IMR-90 (cell line): ENCODE measurements at regions not wholly inside any gene's neighbourhood (a gene's known extent, or its start where the extent isn't known, plus 50 kb on each side); places are given as distances from the start of the nearest gene placed in this dataset.
"Not testable (repeated sequence)": the region's sequence is repeated elsewhere in the genome, so short reads cannot be mapped to it uniquely, and the experiment has no call there.

Source experiments
- ATAC-seq: fragments of 200-7000 bp; cut with Tn5 transposase; 2 replicates; pipeline ENCODE4 v1.9.1; 2020; ENCODE audit warnings: low read depth, mild to moderate bottlenecking, moderate library complexity
- BruUV-seq: library from RNA; stranded (reverse); fragments of 400-500 nt; replicated peaks from 2 replicates; lab custom pipeline; 2021; lab: Mats Ljungman, UMichigan
- CTCF ChIA-PET: fragments of 300-600 bp; formaldehyde crosslinking; extraction: SDS; loops from one replicate; lab custom pipeline; 2021; ENCODE audit warnings: antibody characterized with exemption; lab: Yijun Ruan, JAX
- POLR2A ChIA-PET: fragments of 300-600 bp; sonication (Branson Sonifier 250); formaldehyde crosslinking; loops from one replicate; lab custom pipeline; 2022; ENCODE audit warnings: antibody characterized with exemption; ENCODE audit not compliant: unreplicated experiment; lab: Charles Lee
- DNase-seq: peaks from one replicate; pipeline ENCODE4 v3.0.0; 2013
- H2AFZ ChIP-seq: replicated peaks from 2 replicates; pipeline ENCODE3; 2013; ENCODE audit warnings: low read length, mild to moderate bottlenecking; ENCODE audit not compliant: poor library complexity
- H2AK5ac ChIP-seq: 2 replicates; pipeline ENCODE4 v1.6.1; 2013; ENCODE audit warnings: low read depth, low read length, inconsistent platforms
- H2AK9ac ChIP-seq: replicated peaks from 2 replicates; pipeline ENCODE3; 2013; ENCODE audit warnings: mild to moderate bottlenecking, low read depth, low read length, moderate library complexity; ENCODE audit not compliant: poor library complexity
- H2BK120ac ChIP-seq: 2 replicates; pipeline ENCODE4 v1.6.1; 2013; ENCODE audit warnings: low read depth, low read length, inconsistent platforms
- H2BK15ac ChIP-seq: 3 replicates; pipeline ENCODE4 v1.6.1; 2013; ENCODE audit warnings: low read depth, low read length, inconsistent platforms
- H2BK20ac ChIP-seq: 2 replicates; pipeline ENCODE4 v1.6.1; 2013; ENCODE audit warnings: low read depth, mild to moderate bottlenecking, inconsistent platforms, low read length, moderate library complexity
- H2BK5ac ChIP-seq: 2 replicates; pipeline ENCODE4 v1.6.1; 2013; ENCODE audit warnings: mild to moderate bottlenecking, low read depth, low read length, inconsistent platforms; ENCODE audit not compliant: poor library complexity, severe bottlenecking
- H3K14ac ChIP-seq: replicated peaks from 2 replicates; pipeline ENCODE4 v1.6.1; 2013; ENCODE audit warnings: low read depth, low read length, inconsistent platforms
- H3K18ac ChIP-seq: 2 replicates; pipeline ENCODE4 v1.6.1; 2013; ENCODE audit warnings: low read depth, low read length, control low read depth
- H3K23ac ChIP-seq: 2 replicates; pipeline ENCODE4 v1.6.1; 2013; ENCODE audit warnings: low read depth, low read length, inconsistent platforms
- H3K27ac ChIP-seq: 2 replicates; pipeline ENCODE4 v1.5.1; 2013; ENCODE audit warnings: mild to moderate bottlenecking, control low read depth, low read length; ENCODE audit not compliant: insufficient read depth
- H3K27me3 ChIP-seq: 2 replicates; pipeline ENCODE4 v1.6.1; 2013; ENCODE audit warnings: low read length; ENCODE audit not compliant: control insufficient read depth, insufficient read depth
- H3K36me3 ChIP-seq: 2 replicates; pipeline ENCODE4 v1.6.1; 2013; ENCODE audit warnings: low read length, mixed read lengths; ENCODE audit not compliant: control insufficient read depth, insufficient read depth
- H3K4ac ChIP-seq: 2 replicates; pipeline ENCODE4 v1.6.1; 2013; ENCODE audit warnings: low read depth, low read length, inconsistent platforms
- H3K4me1 ChIP-seq: 2 replicates; pipeline ENCODE4 v1.6.1; 2013; ENCODE audit warnings: low read length, mixed read lengths; ENCODE audit not compliant: control insufficient read depth, insufficient read depth
- H3K4me2 ChIP-seq: 2 replicates; pipeline ENCODE4 v1.6.1; 2013; ENCODE audit warnings: low read depth, mild to moderate bottlenecking, control low read depth, low read length, moderate library complexity
- H3K4me3 ChIP-seq: 2 replicates; pipeline ENCODE4 v1.5.1; 2013; ENCODE audit warnings: low read depth, mild to moderate bottlenecking, control low read depth, low read length, moderate library complexity; ENCODE audit not compliant: insufficient read depth
- H3K56ac ChIP-seq: 2 replicates; pipeline ENCODE4 v1.6.1; 2013; ENCODE audit warnings: low read length, inconsistent platforms; ENCODE audit not compliant: insufficient read depth; ENCODE audit errors: extremely low read depth
- H3K79me1 ChIP-seq, 2 experiments: 2 replicates each; pipeline ENCODE4 v1.6.1; 2013; ENCODE audit warnings: low read length in 2 of 2, inconsistent platforms in 1 of 2, low read depth in 1 of 2
- H3K9ac ChIP-seq: 2 replicates; pipeline ENCODE4 v1.6.1; 2013; ENCODE audit warnings: low read depth, low read length, control low read depth
- H3K9me1 ChIP-seq: 2 replicates; pipeline ENCODE4 v1.6.1; 2013; ENCODE audit warnings: low read length, inconsistent platforms; ENCODE audit not compliant: insufficient read depth
- H3K9me3 ChIP-seq: 2 replicates; pipeline ENCODE4 v1.6.1; 2013; ENCODE audit warnings: low read length; ENCODE audit not compliant: control insufficient read depth, insufficient read depth
- H4K20me1 ChIP-seq: 2 replicates; pipeline ENCODE4 v1.6.1; 2013; ENCODE audit warnings: low read length, inconsistent platforms; ENCODE audit not compliant: insufficient read depth
- H4K5ac ChIP-seq: 2 replicates; pipeline ENCODE4 v1.6.1; 2013; ENCODE audit warnings: mild to moderate bottlenecking, low read depth, low read length, control low read depth
- H4K8ac ChIP-seq, 2 experiments: 2 replicates each; pipeline ENCODE4 v1.6.1; 2013; ENCODE audit warnings: low read depth in 2 of 2, low read length in 2 of 2, control low read depth in 1 of 2, inconsistent platforms in 1 of 2
- H4K91ac ChIP-seq: 2 replicates; pipeline ENCODE4 v1.6.1; 2013; ENCODE audit warnings: low read depth, low read length, inconsistent platforms; ENCODE audit not compliant: insufficient read depth
- BHLHE40 ChIP-seq: fragments of 150-350 bp; IDR thresholded peaks from 2 replicates; pipeline ENCODE4 v1.6.1; 2016; ENCODE audit warnings: mild to moderate bottlenecking, low read depth, low read length
- CEBPB ChIP-seq: IDR thresholded peaks from 2 replicates; pipeline ENCODE4 v1.6.1; 2012; ENCODE audit warnings: low read depth, low read length, improper control_type of control experiment
- MAFK ChIP-seq: IDR thresholded peaks from 2 replicates; pipeline ENCODE4 v1.6.1; 2012; ENCODE audit warnings: low read depth, low read length, improper control_type of control experiment
- POLR2A ChIP-seq: IDR thresholded peaks from 2 replicates; pipeline ENCODE4 v1.6.1; 2012; ENCODE audit warnings: mild to moderate bottlenecking, low read depth, low read length
- SMC3 ChIP-seq: fragments of 150-350 bp; IDR thresholded peaks from 2 replicates; pipeline ENCODE4 v1.6.1; 2016; ENCODE audit warnings: low read depth, mild to moderate bottlenecking, antibody characterized with exemption, low read length, moderate library complexity
- WGBS, 2 experiments: methylation state at CpG; one replicate each; pipeline versions ENCODE4 v1.1.5 to v1.1.7; 2013; ENCODE audit warnings: missing lambda C conversion rate in 2 of 2; ENCODE audit not compliant: insufficient read length in 1 of 2; ENCODE audit errors: extremely low coverage in 2 of 2; 5-methylcytosine and 5-hydroxymethylcytosine counted together
- dilution Hi-C: fragments of 300-500 bp; cut with HindIII; formaldehyde crosslinking; loops from one replicate; pipeline ENCODE4 v1.14.3; 2018; ENCODE audit warnings: low sequenced_read_pairs; ENCODE audit not compliant: unreplicated experiment
- in situ Hi-C: fragments of 300-500 bp; cut with MboI; formaldehyde crosslinking; loops from 3 replicates; pipeline ENCODE4 v1.14.3; 2019; ENCODE audit warnings: low sequenced_read_pairs, inconsistent platforms, mixed read lengths
- intact Hi-C: fragments of 100-400 bp; cut with micrococcal nuclease; formaldehyde crosslinking; loops from 2 replicates; pipeline ENCODE4 v1.10.0; 2022

DNA sequence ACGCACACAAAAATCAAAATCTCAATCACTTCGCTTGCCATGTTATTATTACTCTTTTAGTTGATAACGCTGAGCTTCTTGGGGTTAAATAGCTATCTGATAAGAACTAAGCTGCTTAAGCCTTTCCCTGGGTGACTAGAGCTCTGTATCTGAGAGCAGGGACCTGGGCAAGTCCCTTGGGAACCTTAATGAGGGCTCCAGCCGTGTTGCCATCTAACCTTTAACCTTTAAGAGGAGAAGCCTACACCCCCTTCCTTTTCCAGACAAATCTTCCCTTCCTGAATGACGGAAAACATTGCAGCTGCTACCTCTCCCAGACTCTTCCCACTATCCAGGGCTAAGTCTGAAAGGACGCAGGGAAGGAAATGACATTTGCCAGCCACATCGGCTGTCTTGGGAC lies 216.5 kb upstream of the RAI14 start:
- Histone ChIP-seq H3K79me1 (no peaks in the 10 kb centered on the region), H3K14ac (no peak overlapping the region), H3K4me1 (peaks cover 3% of the 10 kb centered on the region), H3K9me3 (peaks cover 6% of the 10 kb centered on the region), H2BK15ac (no peak overlapping the region), H4K20me1 (peaks cover 4% of the 10 kb centered on the region; the same call in 1 of the 2 replicates), H2AFZ (no peak overlapping the region), H2AK9ac (no peak overlapping the region), H3K4me2 (no peak overlapping the region), H3K18ac (no peak overlapping the region), H4K8ac (no peak overlapping the region), H2AK5ac (no peak overlapping the region), H3K9me1 (no peaks in the 10 kb centered on the region; the same call in 1 of the 2 replicates), H3K9ac (no peak overlapping the region), H3K56ac (no peak overlapping the region), H3K4me3 (no peak overlapping the region), H3K23ac (no peak overlapping the region), H3K27ac (no peak overlapping the region), H2BK120ac (no peak overlapping the region), H3K27me3 (peaks cover 20% of the 10 kb centered on the region), H2BK5ac (no peak overlapping the region), H4K5ac (no peak overlapping the region), H4K91ac (no peak overlapping the region), H2BK20ac (no peak overlapping the region), H3K4ac (no peak overlapping the region), H3K36me3 (no peaks in the 10 kb centered on the region)
- 100% methylated on average over 2 of the region's 7 CpGs; no CpG with 5 or more reads in 1 of the 2 experiments for WGBS, 2 experiments
- TF ChIP-seq POLR2A: no peak
- TF ChIP-seq CEBPB: no peak
- TF ChIP-seq BHLHE40: no peak
- TF ChIP-seq MAFK: no peak
- TF ChIP-seq SMC3: no peak
- dilution Hi-C loops (no loop called here), intact Hi-C loops (no loop called here), in situ Hi-C loops (no loop called here)
- DNase-seq (no peak), ATAC-seq (no peak)
- ChIA-PET CTCF (interaction anchor here (1.2 kb wide), 1 partner anchor 12 kb away, joined by 3 read pairs; no protein-coding TSS in a partner anchor), POLR2A (no interaction called here)
- no TSS peak for BruUV-seq

DNA sequence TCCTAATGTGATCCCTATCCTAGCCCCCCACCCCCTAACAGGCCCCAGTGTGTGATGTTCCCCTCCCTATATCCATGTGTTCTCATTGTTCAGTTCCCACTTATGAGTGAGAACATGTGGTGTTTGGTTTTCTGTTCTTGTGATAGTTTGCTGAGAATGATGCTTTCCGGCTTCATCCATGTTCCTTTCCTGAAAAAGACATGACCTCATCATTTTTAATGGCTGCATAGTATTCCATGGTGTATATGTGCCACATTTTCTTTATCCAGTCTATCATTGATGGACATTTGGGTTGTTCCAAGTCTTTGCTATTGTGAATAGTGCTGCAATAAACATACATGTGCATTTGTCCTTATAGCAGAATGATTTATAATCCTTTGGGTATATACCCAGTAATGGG lies 214.4 kb upstream of the RAI14 start:
- H3K4ac ChIP-seq, H2AK5ac ChIP-seq, CTCF ChIA-PET, H4K91ac ChIP-seq, H3K14ac ChIP-seq, H4K20me1 ChIP-seq, DNase-seq, BruUV-seq, H2BK120ac ChIP-seq, H2AK9ac ChIP-seq, H2BK20ac ChIP-seq, H3K36me3 ChIP-seq, H4K5ac ChIP-seq, H3K18ac ChIP-seq, H3K4me2 ChIP-seq, ATAC-seq, H3K4me1 ChIP-seq, H3K27ac ChIP-seq, H3K9ac ChIP-seq, H2BK5ac ChIP-seq, H3K56ac ChIP-seq, H3K79me1 ChIP-seq, H2BK15ac ChIP-seq, H2AFZ ChIP-seq, H4K8ac ChIP-seq, POLR2A ChIA-PET, H3K23ac ChIP-seq, dilution Hi-C loops, H3K4me3 ChIP-seq, H3K9me3 ChIP-seq, H3K9me1 ChIP-seq, in situ Hi-C loops, intact Hi-C loops: not testable (repeated sequence)
- peaks cover 23% of the 10 kb centered on the region for H3K27me3 ChIP-seq
- no CpG with 5 or more reads among the region's 1 CpG for whole genome bisulfite sequencing, 2 experiments
